ENCODE measurements at regions not wholly inside any gene's neighbourhood (a gene's known extent, or its start where the extent isn't known, plus 50 kb on each side); places are given as distances from the start of the nearest gene placed in this dataset.

DNA sequence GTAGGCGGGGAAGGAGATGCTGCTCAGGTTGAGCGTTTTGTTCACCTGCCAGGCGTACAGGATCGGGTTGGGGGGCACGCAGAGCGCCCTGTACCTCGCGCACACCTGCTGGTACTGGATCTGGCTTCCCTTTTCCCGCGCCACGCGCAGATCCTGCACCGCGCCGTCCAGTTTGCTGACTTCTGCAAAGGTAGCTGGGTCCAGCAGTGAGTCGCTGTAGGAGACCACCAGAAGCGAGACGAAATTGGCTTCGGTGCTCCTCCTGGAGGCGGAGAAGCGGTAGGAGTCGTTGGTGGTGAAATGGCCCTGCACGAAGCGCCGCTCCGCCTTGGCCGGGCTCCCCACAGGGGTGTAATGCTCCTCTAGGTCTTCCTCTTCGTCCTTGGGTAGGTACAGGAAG, 90.7 kb upstream of the RAB18 start:
- H3K27me3 ChIP-seq = no peaks in the 10 kb centered on the region
- no peak overlapping the region for H3K27ac ChIP-seq
- intact Hi-C loops (cut with DNase I) = no loop called here
- H3K4me3 ChIP-seq = no peak overlapping the region
- no peaks in the 10 kb centered on the region for H3K36me3 ChIP-seq
- no peak for DNase-seq
- H3K9me3 ChIP-seq = no peaks in the 10 kb centered on the region
- TF ChIP-seq, protein P1, sequence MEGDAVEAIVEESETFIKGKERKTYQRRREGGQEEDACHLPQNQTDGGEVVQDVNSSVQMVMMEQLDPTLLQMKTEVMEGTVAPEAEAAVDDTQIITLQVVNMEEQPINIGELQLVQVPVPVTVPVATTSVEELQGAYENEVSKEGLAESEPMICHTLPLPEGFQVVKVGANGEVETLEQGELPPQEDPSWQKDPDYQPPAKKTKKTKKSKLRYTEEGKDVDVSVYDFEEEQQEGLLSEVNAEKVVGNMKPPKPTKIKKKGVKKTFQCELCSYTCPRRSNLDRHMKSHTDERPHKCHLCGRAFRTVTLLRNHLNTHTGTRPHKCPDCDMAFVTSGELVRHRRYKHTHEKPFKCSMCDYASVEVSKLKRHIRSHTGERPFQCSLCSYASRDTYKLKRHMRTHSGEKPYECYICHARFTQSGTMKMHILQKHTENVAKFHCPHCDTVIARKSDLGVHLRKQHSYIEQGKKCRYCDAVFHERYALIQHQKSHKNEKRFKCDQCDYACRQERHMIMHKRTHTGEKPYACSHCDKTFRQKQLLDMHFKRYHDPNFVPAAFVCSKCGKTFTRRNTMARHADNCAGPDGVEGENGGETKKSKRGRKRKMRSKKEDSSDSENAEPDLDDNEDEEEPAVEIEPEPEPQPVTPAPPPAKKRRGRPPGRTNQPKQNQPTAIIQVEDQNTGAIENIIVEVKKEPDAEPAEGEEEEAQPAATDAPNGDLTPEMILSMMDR (IDR thresholded peaks at IDR 0.05) = no peak
- no peaks in the 10 kb centered on the region for H3K4me1 ChIP-seq
- H3K9ac ChIP-seq (ENCODE audit: low read depth in 2 of 2, low read length in 2 of 2) = no peak overlapping the region

DNA sequence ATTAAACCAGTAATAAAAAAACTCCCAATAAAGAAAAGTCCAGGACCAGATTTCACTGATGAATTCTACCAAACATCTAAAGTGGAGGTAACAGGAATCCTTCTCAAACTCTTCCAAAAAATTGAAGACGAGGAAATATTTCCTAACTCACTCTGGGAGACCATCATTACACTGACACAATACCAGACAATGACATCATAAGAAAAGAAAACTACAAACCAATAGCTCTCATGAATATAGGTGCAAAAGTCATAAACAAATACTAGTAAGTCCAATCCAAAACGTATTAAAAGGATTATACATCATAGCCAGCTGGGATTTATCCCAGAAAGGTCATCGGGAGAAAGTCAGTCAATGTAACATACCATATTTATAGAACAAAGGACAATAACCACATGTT, 94.0 kb upstream of the RAB18 start:
- no peaks in the 10 kb centered on the region for H3K9me3 ChIP-seq
- H3K36me3 ChIP-seq = no peaks in the 10 kb centered on the region
- no peak for DNase-seq
- H3K4me1 ChIP-seq = no peaks in the 10 kb centered on the region
- no peaks in the 10 kb centered on the region for H3K27me3 ChIP-seq
- TF ChIP-seq, protein P1 (IDR thresholded peaks at IDR 0.05) = no peak
- no peak overlapping the region for H3K9ac ChIP-seq (ENCODE audit: low read depth in 2 of 2, low read length in 2 of 2)
- H3K4me3 ChIP-seq = no peak overlapping the region
- no peak overlapping the region for H3K27ac ChIP-seq
- intact Hi-C loops (cut with DNase I) = no loop called here

DNA sequence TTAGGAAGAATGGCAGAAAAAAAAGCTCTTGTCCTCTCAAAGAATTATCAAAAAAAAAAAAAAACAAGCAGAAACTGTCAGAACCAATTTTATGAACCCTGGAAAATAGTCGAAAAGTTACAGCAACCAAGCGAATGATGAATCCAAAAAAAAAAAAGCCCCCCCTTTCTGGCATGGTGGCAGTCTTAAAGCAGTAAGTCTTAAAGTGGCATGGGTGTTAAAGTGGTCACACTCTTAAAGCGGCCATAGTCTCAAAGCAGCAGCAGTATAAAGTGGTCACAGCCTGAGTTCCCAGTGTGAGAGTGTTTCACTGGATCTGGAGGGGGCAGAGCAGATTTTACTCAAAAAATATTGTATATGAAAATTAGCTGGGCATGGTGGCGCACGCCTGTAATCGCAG, 96.8 kb upstream of the RAB18 start:
- intact Hi-C loops (cut with DNase I) = no loop called here
- Histone ChIP-seq H3K9ac (ENCODE audit: low read depth in 2 of 2, low read length in 2 of 2) (no peak overlapping the region), H3K4me1 (no peaks in the 10 kb centered on the region), H3K27me3 (no peaks in the 10 kb centered on the region), H3K9me3 (no peaks in the 10 kb centered on the region), H3K4me3 (no peak overlapping the region), H3K27ac (no peak overlapping the region), H3K36me3 (no peaks in the 10 kb centered on the region)
- TF ChIP-seq, protein P1 (IDR thresholded peaks at IDR 0.05) = no peak
- no peak for DNase-seq

DNA sequence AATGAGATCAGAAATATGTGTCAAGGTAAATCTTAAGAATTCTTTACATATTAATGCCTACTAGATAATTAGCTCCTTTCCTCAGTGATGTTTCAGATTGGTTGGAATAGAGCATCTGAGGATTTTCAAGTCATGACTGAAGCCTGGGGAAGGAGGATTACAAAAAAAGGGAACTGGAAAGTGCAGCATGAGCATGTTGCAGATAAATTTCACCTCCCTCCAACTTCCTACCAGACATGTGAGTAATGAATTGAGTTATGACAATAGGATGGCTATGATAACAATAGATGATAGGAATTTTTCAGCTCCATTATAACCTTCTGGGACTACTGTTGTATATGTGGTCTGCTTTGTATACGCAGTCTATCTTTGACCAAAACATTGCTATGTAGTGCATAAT, 104.2 kb upstream of the RAB18 start:
- TF ChIP-seq, protein P1 (IDR thresholded peaks at IDR 0.05) = no peak
- DNase-seq = no peak
- intact Hi-C loops (cut with DNase I) = no loop called here
- H3K27ac ChIP-seq = no peak overlapping the region
- H3K4me3 ChIP-seq = no peak overlapping the region
- H3K9ac ChIP-seq (ENCODE audit: low read depth in 2 of 2, low read length in 2 of 2) = no peak overlapping the region
- H3K36me3 ChIP-seq = no peaks in the 10 kb centered on the region
- H3K27me3 ChIP-seq = no peaks in the 10 kb centered on the region
- H3K9me3 ChIP-seq = no peaks in the 10 kb centered on the region
- no peaks in the 10 kb centered on the region for H3K4me1 ChIP-seq

DNA sequence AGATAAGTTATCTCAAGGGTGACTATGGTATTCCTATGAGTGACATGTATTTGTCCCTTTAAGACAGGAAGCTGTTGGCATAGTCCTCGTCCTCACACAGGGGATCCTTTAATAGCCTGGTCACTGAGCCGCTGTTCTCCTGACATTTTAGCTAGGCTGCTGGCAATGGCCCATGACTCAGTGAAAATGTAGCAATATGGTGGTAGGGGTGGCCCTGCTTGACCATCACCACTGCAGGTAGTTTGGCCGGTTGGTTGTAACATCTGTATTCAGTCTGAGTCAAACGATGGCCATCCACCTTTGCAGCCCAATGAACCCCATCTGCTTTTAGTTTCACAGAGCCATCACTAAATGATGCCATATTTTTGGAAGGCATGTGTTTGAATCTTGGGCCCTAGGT, 110.1 kb upstream of the RAB18 start:
- no peak overlapping the region for H3K27ac ChIP-seq
- intact Hi-C loops (cut with DNase I) = no loop called here
- H3K4me1 ChIP-seq = no peaks in the 10 kb centered on the region
- H3K4me3 ChIP-seq = no peak overlapping the region
- DNase-seq = no peak
- no peaks in the 10 kb centered on the region for H3K27me3 ChIP-seq
- no peak overlapping the region for H3K9ac ChIP-seq (ENCODE audit: low read depth in 2 of 2, low read length in 2 of 2)
- no peaks in the 10 kb centered on the region for H3K36me3 ChIP-seq
- no peaks in the 10 kb centered on the region for H3K9me3 ChIP-seq
- TF ChIP-seq, protein P1 (IDR thresholded peaks at IDR 0.05) = no peak

DNA sequence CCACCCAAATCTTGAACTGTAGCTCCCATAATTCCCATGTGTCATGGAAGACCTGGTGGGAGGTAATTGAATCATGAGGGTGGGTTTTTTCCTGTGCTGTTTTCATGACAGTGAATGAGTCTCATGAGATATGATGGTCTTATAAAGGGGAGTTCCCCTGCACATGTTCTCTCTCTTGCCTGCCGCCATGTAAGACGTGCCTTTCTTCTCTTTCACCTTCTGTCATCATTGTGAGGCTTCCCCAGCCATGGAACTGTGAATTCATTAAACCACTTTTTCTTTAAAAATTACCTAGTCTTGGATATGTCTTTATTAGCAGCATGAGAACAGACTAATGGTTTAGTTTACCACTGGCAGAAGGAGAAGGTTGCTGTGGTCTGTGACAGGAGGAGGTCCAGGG, 111.5 kb upstream of the RAB18 start:
- TF ChIP-seq, protein P1 (IDR thresholded peaks at IDR 0.05) = no peak
- Histone ChIP-seq H3K4me1 (no peaks in the 10 kb centered on the region), H3K27ac (no peak overlapping the region), H3K4me3 (no peak overlapping the region), H3K9ac (ENCODE audit: low read depth in 2 of 2, low read length in 2 of 2) (no peak overlapping the region), H3K36me3 (no peaks in the 10 kb centered on the region), H3K27me3 (no peaks in the 10 kb centered on the region), H3K9me3 (no peaks in the 10 kb centered on the region)
- DNase-seq = no peak
- intact Hi-C loops (cut with DNase I) = no loop called here
